ENCODE measurements at regions not wholly inside any gene's neighbourhood (a gene's known extent, or its start where the extent isn't known, plus 50 kb on each side); places are given as distances from the start of the nearest gene placed in this dataset.

DNA sequence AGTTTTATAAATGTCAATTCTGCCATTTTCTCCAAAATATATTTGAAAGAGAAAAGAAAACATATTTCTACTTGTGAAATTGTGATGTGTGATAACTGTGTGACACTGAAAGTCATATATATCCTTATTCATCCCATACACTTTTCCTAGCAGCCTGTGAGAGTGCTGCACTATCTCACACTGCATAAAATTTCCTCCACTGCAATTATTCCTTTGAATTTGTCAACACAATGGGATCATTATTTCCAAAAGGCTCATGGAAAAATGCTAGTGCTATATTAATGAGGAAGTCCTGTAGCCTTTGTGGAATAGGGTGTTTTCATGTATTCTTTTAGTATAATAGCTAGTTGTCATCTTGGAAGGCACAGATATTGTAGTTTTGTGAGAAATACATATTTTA is 504.1 kb downstream of the RPL10L start:
- Histone ChIP-seq H3K4me1 (no peaks in the 10 kb centered on the region), H3K27me3 (ENCODE audit: low read depth) (no peaks in the 10 kb centered on the region), H3K9me3 (no peaks in the 10 kb centered on the region), H3K4me3 (no peak overlapping the region), H3K27ac (no peak overlapping the region), H3K36me3 (no peaks in the 10 kb centered on the region)
- TF ChIP-seq, protein P1, sequence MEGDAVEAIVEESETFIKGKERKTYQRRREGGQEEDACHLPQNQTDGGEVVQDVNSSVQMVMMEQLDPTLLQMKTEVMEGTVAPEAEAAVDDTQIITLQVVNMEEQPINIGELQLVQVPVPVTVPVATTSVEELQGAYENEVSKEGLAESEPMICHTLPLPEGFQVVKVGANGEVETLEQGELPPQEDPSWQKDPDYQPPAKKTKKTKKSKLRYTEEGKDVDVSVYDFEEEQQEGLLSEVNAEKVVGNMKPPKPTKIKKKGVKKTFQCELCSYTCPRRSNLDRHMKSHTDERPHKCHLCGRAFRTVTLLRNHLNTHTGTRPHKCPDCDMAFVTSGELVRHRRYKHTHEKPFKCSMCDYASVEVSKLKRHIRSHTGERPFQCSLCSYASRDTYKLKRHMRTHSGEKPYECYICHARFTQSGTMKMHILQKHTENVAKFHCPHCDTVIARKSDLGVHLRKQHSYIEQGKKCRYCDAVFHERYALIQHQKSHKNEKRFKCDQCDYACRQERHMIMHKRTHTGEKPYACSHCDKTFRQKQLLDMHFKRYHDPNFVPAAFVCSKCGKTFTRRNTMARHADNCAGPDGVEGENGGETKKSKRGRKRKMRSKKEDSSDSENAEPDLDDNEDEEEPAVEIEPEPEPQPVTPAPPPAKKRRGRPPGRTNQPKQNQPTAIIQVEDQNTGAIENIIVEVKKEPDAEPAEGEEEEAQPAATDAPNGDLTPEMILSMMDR (IDR thresholded peaks at IDR 0.05), result no peak
- DNase-seq (no peak), ATAC-seq (no peak)
- intact Hi-C loops (cut with DNase I), result no loop called here

DNA sequence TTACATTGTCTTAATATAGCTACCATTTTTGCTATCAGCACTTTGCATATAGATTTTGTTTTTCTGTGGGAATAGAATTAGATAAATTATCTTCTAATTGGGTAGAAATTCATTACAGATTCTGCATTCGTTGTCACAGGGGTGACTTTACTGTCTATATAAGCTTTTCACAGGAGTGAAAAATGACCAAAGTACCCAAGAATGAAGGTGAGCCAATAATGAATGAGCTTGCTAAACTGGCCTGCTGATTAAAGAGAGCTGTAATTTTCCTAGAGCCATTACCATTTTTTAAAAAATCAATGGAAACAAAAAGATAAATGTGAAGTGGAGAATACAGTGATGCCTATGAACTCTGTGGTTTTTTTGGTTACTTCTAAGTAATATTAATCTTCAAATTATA is 504.6 kb downstream of the RPL10L start:
- ATAC-seq, result no peak
- Histone ChIP-seq H3K4me1 (no peaks in the 10 kb centered on the region), H3K27ac (no peak overlapping the region), H3K4me3 (no peak overlapping the region), H3K36me3 (no peaks in the 10 kb centered on the region), H3K27me3 (ENCODE audit: low read depth) (no peaks in the 10 kb centered on the region), H3K9me3 (no peaks in the 10 kb centered on the region)
- no peak for DNase-seq
- intact Hi-C loops (cut with DNase I), result no loop called here
- TF ChIP-seq, protein P1 (IDR thresholded peaks at IDR 0.05), result no peak

DNA sequence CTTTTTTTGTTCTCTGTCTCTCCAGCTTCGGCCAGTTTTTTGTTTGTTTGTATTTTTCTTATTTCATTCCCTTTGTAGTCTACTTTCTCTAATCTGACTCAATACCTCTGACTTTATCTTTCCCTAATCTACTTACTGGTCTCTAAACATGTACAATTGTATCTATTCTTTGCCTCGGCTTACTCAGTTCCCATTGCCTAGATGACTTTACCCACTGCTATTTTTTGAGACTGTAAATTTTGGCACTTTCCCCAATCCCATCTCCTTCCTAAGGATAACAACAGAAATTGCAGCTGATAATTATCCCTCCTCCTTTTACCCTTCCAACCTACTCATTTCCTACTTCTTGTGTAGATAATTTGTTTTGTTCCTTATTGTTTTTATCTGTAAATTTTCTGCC is 511.1 kb downstream of the RPL10L start:
- no peaks in the 10 kb centered on the region for H3K4me1 ChIP-seq
- ATAC-seq (no peak), DNase-seq (no peak)
- H3K27me3 ChIP-seq (ENCODE audit: low read depth), result no peaks in the 10 kb centered on the region
- H3K27ac ChIP-seq, result no peak overlapping the region
- intact Hi-C loops (cut with DNase I), result no loop called here
- no peak overlapping the region for H3K4me3 ChIP-seq
- no peaks in the 10 kb centered on the region for H3K9me3 ChIP-seq
- TF ChIP-seq, protein P1 (IDR thresholded peaks at IDR 0.05), result no peak
- H3K36me3 ChIP-seq, result no peaks in the 10 kb centered on the region

DNA sequence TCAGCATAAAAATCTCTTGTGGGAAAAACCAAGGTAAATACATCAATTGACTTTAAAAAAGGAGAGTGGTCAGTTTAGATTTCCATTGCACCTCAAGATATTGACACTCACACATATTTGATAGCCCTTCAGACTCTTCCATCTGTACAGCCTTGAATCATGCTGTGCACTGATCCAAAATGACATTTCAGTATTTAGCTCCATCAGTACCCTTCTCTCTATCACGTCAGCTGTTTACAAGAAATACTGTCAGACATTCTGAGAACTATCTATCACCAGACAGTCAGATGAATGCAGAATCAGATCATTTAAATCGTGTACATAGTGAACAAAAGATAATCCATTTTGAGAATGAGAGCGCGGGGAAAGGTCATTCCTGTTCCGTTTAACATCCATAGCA is 511.9 kb downstream of the RPL10L start:
- Histone ChIP-seq H3K4me1 (no peaks in the 10 kb centered on the region), H3K36me3 (no peaks in the 10 kb centered on the region), H3K9me3 (no peaks in the 10 kb centered on the region), H3K27me3 (ENCODE audit: low read depth) (no peaks in the 10 kb centered on the region), H3K4me3 (no peak overlapping the region), H3K27ac (no peak overlapping the region)
- ATAC-seq (no peak), DNase-seq (no peak)
- TF ChIP-seq, protein P1 (IDR thresholded peaks at IDR 0.05), result no peak
- intact Hi-C loops (cut with DNase I), result no loop called here

DNA sequence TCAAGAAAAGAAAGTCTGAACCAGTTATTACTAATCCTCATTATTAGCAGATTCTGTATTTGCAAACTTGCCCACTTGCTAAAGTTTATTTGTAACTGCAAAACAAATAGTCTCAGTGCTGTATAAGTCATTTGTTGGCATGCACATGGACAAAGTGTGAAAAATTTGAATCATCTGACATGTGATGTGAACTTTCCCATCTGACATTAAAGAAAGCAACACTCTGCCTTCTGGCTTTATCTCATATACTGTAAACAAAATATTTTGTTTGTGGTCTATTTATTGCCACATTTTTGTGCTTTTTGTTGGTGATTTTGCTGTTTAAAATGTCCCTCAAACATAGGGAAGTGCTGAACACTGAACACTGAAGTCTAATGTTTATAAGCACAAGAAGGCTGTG is 513.8 kb downstream of the RPL10L start:
- H3K27ac ChIP-seq, result no peak overlapping the region

More for the DNA sequence above, 513.8 kb downstream of the RPL10L start:
- ATAC-seq (no peak), DNase-seq (no peak)
- no peaks in the 10 kb centered on the region for H3K4me1 ChIP-seq
- no peak overlapping the region for H3K4me3 ChIP-seq
- H3K27me3 ChIP-seq (ENCODE audit: low read depth), result no peaks in the 10 kb centered on the region
- H3K36me3 ChIP-seq, result no peaks in the 10 kb centered on the region
- intact Hi-C loops (cut with DNase I), result no loop called here
- no peaks in the 10 kb centered on the region for H3K9me3 ChIP-seq
- TF ChIP-seq, protein P1 (IDR thresholded peaks at IDR 0.05), result no peak

All from lower lobe of right lung (tissue), 2 donors.